ENCODE measurements at regions not wholly inside any gene's neighbourhood (a gene's known extent, or its start where the extent isn't known, plus 50 kb on each side); places are given as distances from the start of the nearest gene placed in this dataset.

DNA sequence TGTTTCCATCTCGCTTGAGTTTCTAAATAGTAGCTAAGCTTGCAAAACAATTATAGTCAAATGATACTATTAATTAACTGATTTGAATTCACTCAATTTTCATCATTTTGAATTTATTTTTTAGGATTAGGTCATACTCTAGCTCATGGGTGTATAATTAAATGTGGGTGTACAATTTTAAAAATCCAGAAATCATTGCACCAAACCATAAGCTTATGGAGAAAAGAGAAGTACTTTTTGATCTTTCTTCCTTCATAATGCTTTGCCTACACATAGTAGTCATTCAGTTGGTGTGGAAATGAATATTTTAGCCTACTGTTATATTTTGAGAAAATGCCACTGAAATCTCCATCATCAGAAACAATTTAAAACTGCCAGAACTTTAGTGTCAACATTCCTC, 175.1 kb downstream of the CD47 start:
- Histone ChIP-seq H3K27me3 (ENCODE audit: control insufficient read depth, extremely low read depth, insufficient read depth, low read length) (peaks cover 17% of the 10 kb centered on the region), H4K20me1 (ENCODE audit: control insufficient read depth, extremely low read depth, insufficient read depth, low read length) (no peaks in the 10 kb centered on the region), H3K9ac (ENCODE audit: control insufficient read depth, extremely low read depth, insufficient read depth, low read length) (no peak overlapping the region), H3K4me3 (ENCODE audit: control insufficient read depth in 2 of 3, extremely low read depth in 1 of 3, insufficient read depth in 2 of 3, low read depth in 1 of 3, low read length in 3 of 3) (no peak overlapping the region), H3K27ac (ENCODE audit: control insufficient read depth, insufficient read depth, low read length) (no peak overlapping the region), H3K4me2 (ENCODE audit: control insufficient read depth, extremely low read depth, insufficient read depth, low read depth, low read length) (no peak overlapping the region), H3K36me3 (ENCODE audit: control insufficient read depth in 2 of 2, extremely low read depth in 1 of 2, insufficient read depth in 2 of 2, low read length in 2 of 2) (no peaks in the 10 kb centered on the region), H2AFZ (ENCODE audit: control insufficient read depth, low read length) (no peak overlapping the region), H3K9me1 (ENCODE audit: control insufficient read depth, extremely low read depth, insufficient read depth, low read length) (no peaks in the 10 kb centered on the region), H3K4me1 (ENCODE audit: control insufficient read depth, extremely low read depth, insufficient read depth, low read length) (no peaks in the 10 kb centered on the region), H3K79me2 (ENCODE audit: control insufficient read depth, insufficient read depth, low read length) (no peaks in the 10 kb centered on the region), H3K9me3 (ENCODE audit: control insufficient read depth, low read depth, low read length) (no peaks in the 10 kb centered on the region)
- DNase-seq (ENCODE audit: low read depth, low spot score) (no peak), FAIRE-seq (no peak)
- TF ChIP-seq EZH2 (IDR thresholded peaks at IDR 0.05; ENCODE audit: low read length) = no peak
- TF ChIP-seq, protein P1, sequence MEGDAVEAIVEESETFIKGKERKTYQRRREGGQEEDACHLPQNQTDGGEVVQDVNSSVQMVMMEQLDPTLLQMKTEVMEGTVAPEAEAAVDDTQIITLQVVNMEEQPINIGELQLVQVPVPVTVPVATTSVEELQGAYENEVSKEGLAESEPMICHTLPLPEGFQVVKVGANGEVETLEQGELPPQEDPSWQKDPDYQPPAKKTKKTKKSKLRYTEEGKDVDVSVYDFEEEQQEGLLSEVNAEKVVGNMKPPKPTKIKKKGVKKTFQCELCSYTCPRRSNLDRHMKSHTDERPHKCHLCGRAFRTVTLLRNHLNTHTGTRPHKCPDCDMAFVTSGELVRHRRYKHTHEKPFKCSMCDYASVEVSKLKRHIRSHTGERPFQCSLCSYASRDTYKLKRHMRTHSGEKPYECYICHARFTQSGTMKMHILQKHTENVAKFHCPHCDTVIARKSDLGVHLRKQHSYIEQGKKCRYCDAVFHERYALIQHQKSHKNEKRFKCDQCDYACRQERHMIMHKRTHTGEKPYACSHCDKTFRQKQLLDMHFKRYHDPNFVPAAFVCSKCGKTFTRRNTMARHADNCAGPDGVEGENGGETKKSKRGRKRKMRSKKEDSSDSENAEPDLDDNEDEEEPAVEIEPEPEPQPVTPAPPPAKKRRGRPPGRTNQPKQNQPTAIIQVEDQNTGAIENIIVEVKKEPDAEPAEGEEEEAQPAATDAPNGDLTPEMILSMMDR (optimal IDR thresholded peaks at IDR 0.05 in 1 of 3, IDR thresholded peaks at IDR 0.05 in 1 of 3, conservative IDR thresholded peaks at IDR 0.05 in 1 of 3; ENCODE audit: extremely low read depth in 1 of 3, insufficient read depth in 2 of 3, low read length in 3 of 3) = no peak
- dilution Hi-C loops (cut with MboI; ENCODE audit: extremely low pct_ligation_motif_present, low sequenced_read_pairs) = no loop called here

DNA sequence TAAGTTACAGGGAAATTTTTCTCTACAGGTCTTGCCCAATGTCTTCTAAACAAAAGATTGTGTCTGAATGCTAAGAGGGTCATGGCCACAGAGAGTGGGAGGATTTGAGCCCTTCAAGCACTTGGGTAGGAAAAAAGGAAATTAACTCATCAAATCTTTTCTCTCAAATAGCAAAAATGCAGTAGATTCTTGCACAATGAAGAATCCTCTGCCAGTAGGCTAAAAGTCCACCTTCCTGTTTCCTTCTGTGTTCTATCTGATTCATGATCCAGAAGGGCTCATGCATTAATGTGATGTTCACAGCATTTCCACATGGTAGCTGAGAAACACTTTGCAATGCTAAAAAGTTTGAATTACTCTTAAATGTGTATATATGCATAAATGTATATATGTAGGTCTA, 177.1 kb downstream of the CD47 start:
- Histone ChIP-seq H3K4me3 (ENCODE audit: control insufficient read depth in 2 of 3, extremely low read depth in 1 of 3, insufficient read depth in 2 of 3, low read depth in 1 of 3, low read length in 3 of 3) (no peak overlapping the region), H3K36me3 (ENCODE audit: control insufficient read depth in 2 of 2, extremely low read depth in 1 of 2, insufficient read depth in 2 of 2, low read length in 2 of 2) (no peaks in the 10 kb centered on the region), H3K4me2 (ENCODE audit: control insufficient read depth, extremely low read depth, insufficient read depth, low read depth, low read length) (no peak overlapping the region), H3K9me3 (ENCODE audit: control insufficient read depth, low read depth, low read length) (no peaks in the 10 kb centered on the region), H3K27ac (ENCODE audit: control insufficient read depth, insufficient read depth, low read length) (no peak overlapping the region), H3K4me1 (ENCODE audit: control insufficient read depth, extremely low read depth, insufficient read depth, low read length) (no peaks in the 10 kb centered on the region), H2AFZ (ENCODE audit: control insufficient read depth, low read length) (no peak overlapping the region), H3K9ac (ENCODE audit: control insufficient read depth, extremely low read depth, insufficient read depth, low read length) (no peak overlapping the region), H3K79me2 (ENCODE audit: control insufficient read depth, insufficient read depth, low read length) (no peaks in the 10 kb centered on the region), H4K20me1 (ENCODE audit: control insufficient read depth, extremely low read depth, insufficient read depth, low read length) (no peaks in the 10 kb centered on the region), H3K9me1 (ENCODE audit: control insufficient read depth, extremely low read depth, insufficient read depth, low read length) (no peaks in the 10 kb centered on the region), H3K27me3 (ENCODE audit: control insufficient read depth, extremely low read depth, insufficient read depth, low read length) (peaks cover 9% of the 10 kb centered on the region)
- dilution Hi-C loops (cut with MboI; ENCODE audit: extremely low pct_ligation_motif_present, low sequenced_read_pairs) = no loop called here
- no peak for DNase-seq (ENCODE audit: low read depth, low spot score)
- TF ChIP-seq EZH2 (IDR thresholded peaks at IDR 0.05; ENCODE audit: low read length) = no peak
- TF ChIP-seq, protein P1 (optimal IDR thresholded peaks at IDR 0.05 in 1 of 3, IDR thresholded peaks at IDR 0.05 in 1 of 3, conservative IDR thresholded peaks at IDR 0.05 in 1 of 3; ENCODE audit: extremely low read depth in 1 of 3, insufficient read depth in 2 of 3, low read length in 3 of 3) = no peak
- no peak for FAIRE-seq

Measured in keratinocyte (primary cell).